H9 (cell line): ENCODE measurements at regions not wholly inside any gene's neighbourhood (a gene's known extent, or its start where the extent isn't known, plus 50 kb on each side); places are given as distances from the start of the nearest gene placed in this dataset.

Experiments
- DNase-seq: peaks from one replicate; pipeline ENCODE4 v3.0.0-alpha.2; 2017
- H2AFZ ChIP-seq: one replicate; pipeline ENCODE4 v1.6.1; 2013; ENCODE audit warnings: mild to moderate bottlenecking, low read length, control low read depth, moderate library complexity
- H2AK5ac ChIP-seq: 2 replicates; pipeline ENCODE4 v1.6.1; 2013; ENCODE audit warnings: low read length, control low read depth, mixed read lengths; ENCODE audit not compliant: insufficient read length
- H2BK120ac ChIP-seq: one replicate; pipeline ENCODE4 v1.6.1; 2013; ENCODE audit warnings: low read depth, mild to moderate bottlenecking, low read length, control low read depth, inconsistent platforms; ENCODE audit not compliant: poor library complexity, severe bottlenecking
- H2BK12ac ChIP-seq: 2 replicates; pipeline ENCODE4 v1.6.1; 2013; ENCODE audit warnings: low read length, control low read depth, mixed read lengths, low read depth; ENCODE audit not compliant: insufficient read length
- H2BK15ac ChIP-seq: 2 replicates; pipeline ENCODE4 v1.6.1; 2013; ENCODE audit warnings: low read depth, low read length, control low read depth
- H2BK20ac ChIP-seq: one replicate; pipeline ENCODE4 v1.6.1; 2013; ENCODE audit warnings: low read depth, mild to moderate bottlenecking, low read length, control low read depth, inconsistent platforms; ENCODE audit not compliant: poor library complexity, severe bottlenecking
- H2BK5ac ChIP-seq: 2 replicates; pipeline ENCODE4 v1.6.1; 2013; ENCODE audit warnings: low read length, control low read depth, mixed read lengths; ENCODE audit not compliant: insufficient read length
- H3K14ac ChIP-seq: 2 replicates; pipeline ENCODE4 v1.6.1; 2013; ENCODE audit warnings: low read length, control low read depth; ENCODE audit not compliant: insufficient read depth
- H3K18ac ChIP-seq: 2 replicates; pipeline ENCODE4 v1.6.1; 2013; ENCODE audit warnings: low read depth, mild to moderate bottlenecking, mixed read lengths, low read length, control low read depth; ENCODE audit not compliant: insufficient read length
- H3K23ac ChIP-seq: 2 replicates; pipeline ENCODE4 v1.6.1; 2013; ENCODE audit warnings: low read length, control low read depth, mixed read lengths, low read depth; ENCODE audit not compliant: insufficient read length
- H3K23me2 ChIP-seq: 2 replicates; pipeline ENCODE4 v1.6.1; 2013; ENCODE audit warnings: low read depth, mild to moderate bottlenecking, mixed read lengths, low read length, control low read depth; ENCODE audit not compliant: insufficient read length, poor library complexity, severe bottlenecking
- H3K27ac ChIP-seq: 2 replicates; pipeline ENCODE4 v1.5.1; 2013; ENCODE audit warnings: low read length, control low read depth, mixed read lengths, low read depth; ENCODE audit not compliant: insufficient read length
- H3K27me3 ChIP-seq: 2 replicates; pipeline ENCODE4 v1.6.1; 2013; ENCODE audit warnings: low read length, control low read depth, inconsistent platforms; ENCODE audit not compliant: insufficient read depth
- H3K4ac ChIP-seq: 2 replicates; pipeline ENCODE4 v1.6.1; 2013; ENCODE audit warnings: low read depth, mild to moderate bottlenecking, control low read depth, inconsistent platforms, low read length, moderate library complexity
- H3K4me1 ChIP-seq: 2 replicates; pipeline ENCODE4 v1.6.1; 2013; ENCODE audit warnings: low read length, control low read depth, inconsistent platforms; ENCODE audit not compliant: insufficient read depth
- H3K4me2 ChIP-seq: 2 replicates; pipeline ENCODE4 v1.6.1; 2013; ENCODE audit warnings: low read length, control low read depth, mixed read lengths; ENCODE audit not compliant: insufficient read length, insufficient read depth
- H3K56ac ChIP-seq: 2 replicates; pipeline ENCODE4 v1.6.1; 2013; ENCODE audit warnings: low read depth, mild to moderate bottlenecking, mixed read lengths, low read length, control low read depth; ENCODE audit not compliant: insufficient read length
- H3K79me1 ChIP-seq: 2 replicates; pipeline ENCODE4 v1.6.1; 2013; ENCODE audit warnings: low read depth, mild to moderate bottlenecking, moderate library complexity, low read length, control low read depth, inconsistent platforms; ENCODE audit not compliant: insufficient read depth, poor library complexity, severe bottlenecking
- H3K79me2 ChIP-seq: 2 replicates; pipeline ENCODE4 v1.6.1; 2013; ENCODE audit warnings: low read length, control low read depth, inconsistent platforms; ENCODE audit not compliant: insufficient read depth
- H3K9ac ChIP-seq: 2 replicates; pipeline ENCODE4 v1.6.1; 2013; ENCODE audit warnings: low read length, control low read depth, mixed read lengths; ENCODE audit not compliant: insufficient read length; ENCODE audit errors: extremely low read depth
- H3K9me3 ChIP-seq: one replicate; pipeline ENCODE4 v1.6.1; 2013; ENCODE audit warnings: low read depth, low read length, inconsistent platforms; ENCODE audit not compliant: control insufficient read depth
- H3T11ph ChIP-seq: one replicate; pipeline ENCODE4 v1.6.1; 2013; ENCODE audit warnings: mild to moderate bottlenecking, low read length, control low read depth, inconsistent platforms
- H4K20me1 ChIP-seq: one replicate; pipeline ENCODE4 v1.6.1; 2013; ENCODE audit not compliant: control insufficient read depth, insufficient read length, insufficient read depth
- H4K5ac ChIP-seq: 2 replicates; pipeline ENCODE4 v1.6.1; 2013; ENCODE audit warnings: low read depth, mild to moderate bottlenecking, mixed read lengths, low read length, control low read depth; ENCODE audit not compliant: insufficient read length
- H4K8ac ChIP-seq: replicated peaks from 2 replicates; pipeline ENCODE4 v1.6.1; 2013; ENCODE audit warnings: low read length, control low read depth, mixed read lengths, low read depth; ENCODE audit not compliant: insufficient read length
- H4K91ac ChIP-seq: 2 replicates; pipeline ENCODE4 v1.6.1; 2013; ENCODE audit warnings: low read depth, mild to moderate bottlenecking, moderate library complexity, mixed read lengths, low read length, control low read depth; ENCODE audit not compliant: insufficient read length
- H3K27ac Mint-ChIP-seq, 3 experiments: 2 replicates in 2 of 3; 3 replicates in 1 of 3; pipeline ENCODE4 v1.8.0; 2020 to 2021; ENCODE audit warnings: mixed read lengths in 3 of 3, mild to moderate bottlenecking in 1 of 3, moderate library complexity in 1 of 3
- H3K27me3 Mint-ChIP-seq: 2 replicates; pipeline ENCODE4 v1.8.0; 2021; ENCODE audit warnings: low read depth, mild to moderate bottlenecking, moderate library complexity, mixed read lengths
- H3K36me3 Mint-ChIP-seq, 3 experiments: 2 replicates in 2 of 3; 3 replicates in 1 of 3; pipeline ENCODE4 v1.8.0; 2020 to 2021; ENCODE audit warnings: low read depth in 3 of 3, mixed read lengths in 3 of 3; ENCODE audit not compliant: insufficient read depth in 1 of 3
- H3K4me1 Mint-ChIP-seq, 2 experiments: 2 replicates each; pipeline ENCODE4 v1.8.0; 2020; ENCODE audit warnings: mixed read lengths in 2 of 2
- H3K4me3 Mint-ChIP-seq, 2 experiments: 2 replicates in 1 of 2; 3 replicates in 1 of 2; pipeline ENCODE4 v1.8.0; 2020 to 2021; ENCODE audit warnings: mild to moderate bottlenecking in 2 of 2, mixed read lengths in 2 of 2, moderate library complexity in 1 of 2
- H3K9me3 Mint-ChIP-seq, 2 experiments: 2 replicates in 1 of 2; 3 replicates in 1 of 2; pipeline ENCODE4 v1.8.0; 2020; ENCODE audit warnings: mild to moderate bottlenecking in 2 of 2, mixed read lengths in 2 of 2, moderate library complexity in 1 of 2
- CTCF ChIP-seq: fragments of 200-600 bp; sonication (generic); conservative IDR thresholded peaks from 3 replicates; pipeline ENCODE4 v1.8.0; 2021; ENCODE audit warnings: antibody characterized with exemption, mild to moderate bottlenecking
- WGBS: extraction: QIAGEN DNeasy Blood & Tissue Kit; methylation state at CpG from one replicate; pipeline ENCODE4 v1.1.7; 2013; ENCODE audit warnings: missing lambda C conversion rate, low lambda C conversion rate, mixed read lengths; ENCODE audit not compliant: insufficient read length; ENCODE audit errors: extremely low coverage; 5-methylcytosine and 5-hydroxymethylcytosine counted together

- no peak overlapping the region for H2AK5ac ChIP-seq
- Mint-ChIP-seq H3K27ac (no peak overlapping the region), H3K27me3 (no peaks in the 10 kb centered on the region; the same call in 1 of the 2 replicates), H3K4me1 (peaks cover 17 to 26% of the 10 kb centered on the region in 2 experiments), H3K4me3 (no peak overlapping the region), H3K9me3 (peaks cover 23 to 27% of the 10 kb centered on the region in 2 experiments), H3K36me3 (peaks cover 4 to 29% (median 13%) of the 10 kb centered on the region in 3 experiments)
- H3K14ac ChIP-seq = no peak overlapping the region
- no peaks in the 10 kb centered on the region for H3K27me3 ChIP-seq
- H2BK5ac ChIP-seq = no peak overlapping the region
- no peak overlapping the region for H2BK12ac ChIP-seq
- H3K23me2 ChIP-seq = no peaks in the 10 kb centered on the region
- no CpG with 5 or more reads among the region's 10 CpGs for WGBS
- no peak overlapping the region for H3T11ph ChIP-seq
- no peak overlapping the region for H2AFZ ChIP-seq
- H3K4me2 ChIP-seq = no peak overlapping the region
- H3K79me2 ChIP-seq = no peaks in the 10 kb centered on the region
- no peak overlapping the region for H4K5ac ChIP-seq
- H3K27ac ChIP-seq = no peak overlapping the region
- H3K4ac ChIP-seq = no peak overlapping the region
- no peak overlapping the region for H3K9ac ChIP-seq
- no peak overlapping the region for H3K56ac ChIP-seq
- H4K8ac ChIP-seq = no peak overlapping the region
- no peaks in the 10 kb centered on the region for H3K79me1 ChIP-seq
- no peak overlapping the region for H3K18ac ChIP-seq
- TF ChIP-seq CTCF = no peak
- H3K4me1 ChIP-seq = peaks cover 2% of the 10 kb centered on the region; the same call in 1 of the 2 replicates
- no peak overlapping the region for H4K91ac ChIP-seq
- no peak overlapping the region for H2BK15ac ChIP-seq
- no peak overlapping the region for H2BK20ac ChIP-seq
- H3K9me3 ChIP-seq = no peaks in the 10 kb centered on the region
- H4K20me1 ChIP-seq = no peaks in the 10 kb centered on the region
- DNase-seq = no peak
- no peak overlapping the region for H3K23ac ChIP-seq
- H2BK120ac ChIP-seq = no peak overlapping the region
Measured at GRCh38 chr14:99100497-99101270, 171.3 kb downstream of the BCL11B start.
